Stomach (tissue), 8 donors: ENCODE measurements at regions not wholly inside any gene's neighbourhood (a gene's known extent, or its start where the extent isn't known, plus 50 kb on each side); places are given as distances from the start of the nearest gene placed in this dataset.

ENCODE experiments used
- DNase-seq, 2 donors: peaks; one replicate each; pipeline versions ENCODE4 v3.0.0 to v3.0.0-alpha.2; 2013 to 2019
- H3K27ac ChIP-seq, 5 donors: fragments of 200-600 bp in 4 of 5; sonication (generic) in 4 of 5; one replicate each; pipeline ENCODE4 v1.5.1; 2013 to 2019; ENCODE audit warnings: mild to moderate bottlenecking in 1 of 5, moderate library complexity in 1 of 5
- H3K27me3 ChIP-seq, 3 donors: fragments of 200-600 bp; sonication (generic); one replicate each; pipeline ENCODE4 v1.5.1; 2017 to 2019; ENCODE audit warnings: mixed run types in 1 of 3
- H3K36me3 ChIP-seq, 4 donors: fragments of 200-600 bp; sonication (generic); 1 replicate in 3 of 4; 2 replicates in 1 of 4; pipeline ENCODE4 v1.5.1; 2016 to 2019
- H3K4me1 ChIP-seq, 4 donors: fragments of 200-600 bp; sonication (generic); one replicate each; pipeline ENCODE4 v1.5.1; 2016 to 2019
- H3K4me3 ChIP-seq, 4 donors: fragments of 200-600 bp; sonication (generic) in 3 of 4; one replicate each; pipeline ENCODE4 v1.5.1; 2016 to 2019; ENCODE audit warnings: mild to moderate bottlenecking in 1 of 4
- H3K9me3 ChIP-seq, 4 donors: fragments of 200-600 bp; sonication (generic); one replicate each; pipeline ENCODE4 v1.5.1; 2016 to 2019
- CTCF ChIP-seq, 7 experiments: fragments of 450-650 bp in 4 of 7; fragments of 200-600 bp in 3 of 7; sonication (generic) in 3 of 7; IDR thresholded peaks; one replicate each; pipeline ENCODE4 v1.5.1; 2016 to 2019; ENCODE audit warnings: antibody characterized with exemption in 7 of 7, control low read depth in 2 of 7, mild to moderate bottlenecking in 1 of 7
- EP300 ChIP-seq: sonication (generic); formaldehyde crosslinking; IDR thresholded peaks from one replicate; pipeline ENCODE4 v1.6.1; 2017; ENCODE audit warnings: antibody characterized with exemption
- POLR2A ChIP-seq, 4 donors: fragments of 450-650 bp; IDR thresholded peaks; one replicate each; pipeline ENCODE4 v1.6.1; 2016; ENCODE audit warnings: antibody characterized with exemption in 4 of 4, control low read depth in 2 of 4, mild to moderate bottlenecking in 1 of 4, moderate library complexity in 1 of 4
- POLR2AphosphoS5 ChIP-seq, 3 donors: sonication (generic); formaldehyde crosslinking; IDR thresholded peaks; one replicate each; pipeline ENCODE4 v1.6.1; 2016; ENCODE audit warnings: antibody characterized with exemption in 3 of 3
- WGBS, 5 donors: extraction: QIAGEN DNeasy Blood & Tissue Kit in 3 of 5; methylation state at CpG; one replicate each; pipeline versions ENCODE4 v1.1.5 to v1.1.7; 2013 to 2018; 5-methylcytosine and 5-hydroxymethylcytosine counted together
- intact Hi-C: fragments of 100-400 bp; cut with DNase I; formaldehyde crosslinking; loops from one replicate; pipeline ENCODE4 v1.15.1; 2023; ENCODE audit warnings: low total_unique reads
- donor health status: healthy with polysubstance abuse.
- donor health status: Bipolar disorder and iron deficiency.
- donor health status: healthy.

DNA sequence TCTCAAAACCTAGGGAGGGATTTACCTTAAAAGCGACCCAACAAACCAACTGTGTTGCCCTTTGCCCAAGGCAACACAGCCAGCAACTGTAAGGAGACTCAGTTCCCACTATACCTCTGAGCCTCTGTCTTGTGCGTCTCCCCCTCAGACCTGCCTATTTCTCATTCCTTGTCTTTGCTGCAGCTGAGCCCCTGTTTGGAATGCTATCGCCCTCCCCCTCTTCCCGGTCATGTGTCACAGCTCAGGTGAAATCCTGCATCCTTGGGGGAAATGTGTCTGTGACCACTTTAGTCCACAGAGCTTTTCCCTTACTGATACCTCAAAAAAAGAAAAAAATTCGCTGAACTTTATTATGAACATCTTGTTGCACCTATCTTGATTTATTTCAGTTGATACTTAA lies 52.0 kb upstream of the LRIG1 start:
- TF ChIP-seq POLR2A (IDR thresholded peaks at IDR 0.05) (no peak), EP300 (no peak), CTCF (IDR thresholded peaks at IDR 0.05) (no peak)
- H3K36me3 ChIP-seq = no peaks in the 10 kb centered on the region
- intact Hi-C loops = no loop called here
- no peaks in the 10 kb centered on the region for H3K27me3 ChIP-seq
- no peaks in the 10 kb centered on the region for H3K4me1 ChIP-seq
- no peak overlapping the region for H3K27ac ChIP-seq
- H3K4me3 ChIP-seq = no peak overlapping the region
- DNase-seq = no peak
- 88 to 96% (median 93%) methylated on average over 5 of the region's 5 CpGs for WGBS, 5 donors
- H3K9me3 ChIP-seq = no peaks in the 10 kb centered on the region

- intact Hi-C loops = no loop called here
- H3K4me1 ChIP-seq = no peaks in the 10 kb centered on the region
- 84 to 92% (median 87%) methylated on average over 11 of the region's 11 CpGs for WGBS, 5 donors
Observed at GRCh38 chr3:66553441-66554113, 52.8 kb upstream of the LRIG1 start.

DNA sequence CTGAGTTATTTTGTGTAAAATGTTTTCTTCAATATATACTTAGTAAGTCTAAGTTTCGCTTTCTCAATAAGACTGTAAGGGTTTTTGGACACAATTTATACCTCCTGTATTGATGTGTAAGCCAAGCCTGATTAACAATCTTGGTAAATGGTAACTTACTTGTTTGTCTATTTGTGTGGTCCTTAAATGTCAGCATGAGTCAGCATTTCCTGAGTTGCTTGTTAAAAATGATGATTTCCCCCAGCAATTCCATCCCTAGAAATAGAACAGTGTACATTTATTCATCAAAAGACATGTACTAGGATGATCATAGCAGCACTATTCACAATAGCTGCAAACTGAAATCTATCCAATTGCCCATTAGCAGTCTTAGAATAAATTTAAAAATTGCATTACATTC lies 53.4 kb upstream of the LRIG1 start:
- no peaks in the 10 kb centered on the region for H3K4me1 ChIP-seq
- intact Hi-C loops = no loop called here
- TF ChIP-seq POLR2AphosphoS5 (IDR thresholded peaks at IDR 0.05) (no peak), CTCF (IDR thresholded peaks at IDR 0.05) (no peak), EP300 (no peak), POLR2A (IDR thresholded peaks at IDR 0.05) (no peak)
- H3K4me3 ChIP-seq = no peak overlapping the region
- H3K27ac ChIP-seq = no peak overlapping the region
- no peaks in the 10 kb centered on the region for H3K36me3 ChIP-seq
- WGBS, 5 donors = 64 to 88% (median 79%) methylated on average over 1 of the region's 1 CpG
- H3K27me3 ChIP-seq = no peaks in the 10 kb centered on the region
- H3K9me3 ChIP-seq = no peaks in the 10 kb centered on the region
- no peak for DNase-seq

More at GRCh38 chr3:66553441-66554113, 52.8 kb upstream of the LRIG1 start:
- TF ChIP-seq POLR2A (IDR thresholded peaks at IDR 0.05) (no peak), CTCF (IDR thresholded peaks at IDR 0.05) (no peak), POLR2AphosphoS5 (IDR thresholded peaks at IDR 0.05) (no peak), EP300 (no peak)
- Histone ChIP-seq H3K27ac (no peak overlapping the region), H3K27me3 (no peaks in the 10 kb centered on the region), H3K4me3 (no peak overlapping the region), H3K36me3 (no peaks in the 10 kb centered on the region), H3K9me3 (no peaks in the 10 kb centered on the region)
- no peak for DNase-seq

DNA sequence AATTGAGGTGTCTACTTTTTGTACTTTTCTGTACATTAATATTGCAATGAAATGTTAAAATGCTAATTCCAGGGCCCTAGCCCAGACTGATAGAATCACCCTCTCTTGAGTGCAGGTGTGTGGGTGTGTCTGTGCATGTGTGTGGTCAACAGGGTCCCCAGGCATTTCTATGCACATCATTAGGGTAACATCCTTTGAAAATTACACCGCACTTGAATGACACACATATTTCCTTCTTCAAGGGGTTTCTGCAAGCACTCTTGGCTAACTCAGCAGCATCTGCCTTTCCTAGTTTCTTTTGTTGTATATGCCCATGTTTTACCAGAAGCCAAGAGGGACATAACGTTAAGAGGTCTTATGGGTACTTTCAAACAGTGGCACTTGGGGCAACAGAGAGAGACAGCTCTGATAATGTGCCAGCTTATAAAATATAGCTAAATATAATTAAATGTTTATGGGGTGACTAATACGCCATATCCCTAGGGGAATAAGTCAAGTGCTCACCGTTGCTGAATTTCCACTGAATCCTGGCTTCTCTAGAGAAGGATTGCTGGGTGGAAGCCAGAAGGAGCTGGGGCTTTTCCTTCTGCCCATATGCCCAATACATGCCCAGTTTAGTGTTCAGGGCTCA lies 54.5 kb upstream of the LRIG1 start:
- no peak for TF ChIP-seq CTCF (IDR thresholded peaks at IDR 0.05)
- no peak for TF ChIP-seq POLR2A (IDR thresholded peaks at IDR 0.05)
- no peak for TF ChIP-seq EP300
- no peak for TF ChIP-seq POLR2AphosphoS5 (IDR thresholded peaks at IDR 0.05)
- Histone ChIP-seq H3K4me3 (no peak overlapping the region), H3K27ac (peak overlapping the region in 1 of 5 donors; percentile 72), H3K9me3 (peaks cover 0 to 6% (median 2%) of the 10 kb centered on the region in 4 donors), H3K27me3 (no peaks in the 10 kb centered on the region), H3K36me3 (no peaks in the 10 kb centered on the region), H3K4me1 (no peaks in the 10 kb centered on the region)
- 68 to 87% (median 79%) methylated on average over 4 of the region's 4 CpGs for WGBS, 5 donors
- intact Hi-C loops = no loop called here
- DNase-seq = no peak
